ENCODE measurements at regions not wholly inside any gene's neighbourhood (a gene's known extent, or its start where the extent isn't known, plus 50 kb on each side); places are given as distances from the start of the nearest gene placed in this dataset.

DNA sequence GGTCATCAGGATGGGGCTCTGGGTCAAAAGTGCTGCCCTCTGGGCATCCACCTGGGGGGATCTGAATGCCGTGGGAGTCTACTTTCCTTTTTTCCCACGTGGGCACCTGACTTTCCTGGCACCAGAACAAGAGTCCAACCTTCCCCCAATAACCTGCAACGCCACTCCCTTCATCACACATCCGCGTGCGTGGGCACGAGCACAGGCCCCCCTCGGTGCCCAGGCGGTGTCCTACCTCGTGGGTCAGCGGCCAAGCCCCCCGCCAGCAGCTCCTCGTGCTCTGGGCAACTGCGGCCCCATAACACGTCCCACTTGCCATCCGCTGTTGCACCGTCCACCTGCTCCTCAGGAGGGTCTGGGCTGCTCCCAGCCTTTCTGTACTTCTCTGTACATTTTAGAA is 87.0 kb downstream of the YTHDF1 start:
- TF ChIP-seq RHOXF2B (CRISPR knock-in tag; conservative IDR thresholded peaks at IDR 0.05) = no peak
- TF ChIP-seq ZNF347 (CRISPR knock-in tag; IDR thresholded peaks at IDR 0.05; ENCODE audit: low read depth) = no peak
- no peak for TF ChIP-seq ZNF408 (CRISPR knock-in tag; IDR thresholded peaks at IDR 0.05; ENCODE audit: low read depth)
- TF ChIP-seq ZNF184 (CRISPR knock-in tag; IDR thresholded peaks at IDR 0.05) = no peak
- no peak for TF ChIP-seq NR2C2 (CRISPR knock-in tag; IDR thresholded peaks at IDR 0.05)
- no peak for TF ChIP-seq NR2C2 (tag; IDR thresholded peaks at IDR 0.05)
- TF ChIP-seq HSF4 (CRISPR knock-in tag; IDR thresholded peaks at IDR 0.05; ENCODE audit: borderline replicate concordance) = no peak
- no peak for TF ChIP-seq SMC3 (conservative IDR thresholded peaks at IDR 0.05; ENCODE audit: insufficient read depth, low read depth, low read length)
- TF ChIP-seq WHSC1 (IDR thresholded peaks at IDR 0.05; ENCODE audit: low read length) = no peak
- TF ChIP-seq, protein P1, sequence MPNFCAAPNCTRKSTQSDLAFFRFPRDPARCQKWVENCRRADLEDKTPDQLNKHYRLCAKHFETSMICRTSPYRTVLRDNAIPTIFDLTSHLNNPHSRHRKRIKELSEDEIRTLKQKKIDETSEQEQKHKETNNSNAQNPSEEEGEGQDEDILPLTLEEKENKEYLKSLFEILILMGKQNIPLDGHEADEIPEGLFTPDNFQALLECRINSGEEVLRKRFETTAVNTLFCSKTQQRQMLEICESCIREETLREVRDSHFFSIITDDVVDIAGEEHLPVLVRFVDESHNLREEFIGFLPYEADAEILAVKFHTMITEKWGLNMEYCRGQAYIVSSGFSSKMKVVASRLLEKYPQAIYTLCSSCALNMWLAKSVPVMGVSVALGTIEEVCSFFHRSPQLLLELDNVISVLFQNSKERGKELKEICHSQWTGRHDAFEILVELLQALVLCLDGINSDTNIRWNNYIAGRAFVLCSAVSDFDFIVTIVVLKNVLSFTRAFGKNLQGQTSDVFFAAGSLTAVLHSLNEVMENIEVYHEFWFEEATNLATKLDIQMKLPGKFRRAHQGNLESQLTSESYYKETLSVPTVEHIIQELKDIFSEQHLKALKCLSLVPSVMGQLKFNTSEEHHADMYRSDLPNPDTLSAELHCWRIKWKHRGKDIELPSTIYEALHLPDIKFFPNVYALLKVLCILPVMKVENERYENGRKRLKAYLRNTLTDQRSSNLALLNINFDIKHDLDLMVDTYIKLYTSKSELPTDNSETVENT (CRISPR knock-in tag; IDR thresholded peaks at IDR 0.05) = no peak
- TF ChIP-seq PHF20 (IDR thresholded peaks at IDR 0.05; ENCODE audit: partially characterized antibody) = no peak
- no peak for TF ChIP-seq SAFB (IDR thresholded peaks at IDR 0.05; ENCODE audit: borderline replicate concordance, low read depth, low read length)
- TF ChIP-seq IFI16 (CRISPR knock-in tag; IDR thresholded peaks at IDR 0.05) = no peak
- no peak for TF ChIP-seq TBL1XR1 (IDR thresholded peaks at IDR 0.05; ENCODE audit: low read length in 2 of 2)
- TF ChIP-seq, protein P2, sequence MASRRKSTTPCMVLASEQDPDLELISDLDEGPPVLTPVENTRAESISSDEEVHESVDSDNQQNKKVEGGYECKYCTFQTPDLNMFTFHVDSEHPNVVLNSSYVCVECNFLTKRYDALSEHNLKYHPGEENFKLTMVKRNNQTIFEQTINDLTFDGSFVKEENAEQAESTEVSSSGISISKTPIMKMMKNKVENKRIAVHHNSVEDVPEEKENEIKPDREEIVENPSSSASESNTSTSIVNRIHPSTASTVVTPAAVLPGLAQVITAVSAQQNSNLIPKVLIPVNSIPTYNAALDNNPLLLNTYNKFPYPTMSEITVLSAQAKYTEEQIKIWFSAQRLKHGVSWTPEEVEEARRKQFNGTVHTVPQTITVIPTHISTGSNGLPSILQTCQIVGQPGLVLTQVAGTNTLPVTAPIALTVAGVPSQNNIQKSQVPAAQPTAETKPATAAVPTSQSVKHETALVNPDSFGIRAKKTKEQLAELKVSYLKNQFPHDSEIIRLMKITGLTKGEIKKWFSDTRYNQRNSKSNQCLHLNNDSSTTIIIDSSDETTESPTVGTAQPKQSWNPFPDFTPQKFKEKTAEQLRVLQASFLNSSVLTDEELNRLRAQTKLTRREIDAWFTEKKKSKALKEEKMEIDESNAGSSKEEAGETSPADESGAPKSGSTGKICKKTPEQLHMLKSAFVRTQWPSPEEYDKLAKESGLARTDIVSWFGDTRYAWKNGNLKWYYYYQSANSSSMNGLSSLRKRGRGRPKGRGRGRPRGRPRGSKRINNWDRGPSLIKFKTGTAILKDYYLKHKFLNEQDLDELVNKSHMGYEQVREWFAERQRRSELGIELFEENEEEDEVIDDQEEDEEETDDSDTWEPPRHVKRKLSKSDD (conservative IDR thresholded peaks at IDR 0.05; ENCODE audit: low read length) = no peak
- no TSS peak for BruUV-seq (replicated peaks)
- no peak overlapping the region for H3K9ac ChIP-seq (ENCODE audit: insufficient read depth in 1 of 2, low read depth in 2 of 2, low read length in 2 of 2)
- no peaks in the 10 kb centered on the region for H3K9me1 ChIP-seq (ENCODE audit: control insufficient read depth, insufficient read depth, low read length)
- ChIA-PET CTCF (ENCODE audit: low intra/inter-chr PET ratio) (no interaction called here), POLR2A (no interaction called here)
- no peaks in the 10 kb centered on the region for H3K9me3 ChIP-seq (replicated peaks; ENCODE audit: control insufficient read depth, insufficient read depth, low read depth, low read length)
- H3K4me2 ChIP-seq (ENCODE audit: insufficient read depth, low read length) = no peak overlapping the region
- intact Hi-C loops (cut with micrococcal nuclease) (no loop called here), in situ Hi-C loops (cut with MboI) (no loop called here)
- no peak overlapping the region for H3K4me3 ChIP-seq
- no peaks in the 10 kb centered on the region for H3K36me3 ChIP-seq (ENCODE audit: control insufficient read depth, insufficient read depth, low read length)
- no peak overlapping the region for H3K27ac ChIP-seq (ENCODE audit: extremely low read depth, low read depth, low read length)
- 4% methylated on average over 15 of the region's 17 CpGs for WGBS (ENCODE audit: insufficient coverage, low coverage, missing lambda C conversion rate)
- H2AFZ ChIP-seq (ENCODE audit: low read depth, low read length) = no peak overlapping the region
- no peak for ATAC-seq
- peaks cover 48 to 86% of the 10 kb centered on the region in 2 experiments for H3K27me3 ChIP-seq (ENCODE audit: control insufficient read depth in 2 of 2, insufficient read depth in 2 of 2, low read length in 2 of 2)
- H3K79me2 ChIP-seq (ENCODE audit: control insufficient read depth, insufficient read depth, low read length) = no peaks in the 10 kb centered on the region
- H3K4me1 ChIP-seq (replicated peaks in 1 of 2; ENCODE audit: control insufficient read depth in 2 of 2, insufficient read depth in 2 of 2, low read length in 2 of 2) = peaks cover 0 to 6% of the 10 kb centered on the region in 2 experiments; a peak in 2 of 5 replicates
- no peaks in the 10 kb centered on the region; the same call in 1 of the 2 replicates for H4K20me1 ChIP-seq (replicated peaks; ENCODE audit: control insufficient read depth, insufficient read depth, low read length)
- FAIRE-seq = no peak
- DNase-seq (ENCODE audit: extremely low read depth in 1 of 4, low spot score in 3 of 4) = no peak

Measured in K562 (cell line).